Caco-2 (cell line): ENCODE measurements at regions not wholly inside any gene's neighbourhood (a gene's known extent, or its start where the extent isn't known, plus 50 kb on each side); places are given as distances from the start of the nearest gene placed in this dataset.

Experiments
- BruUV-seq: library from RNA; stranded (reverse); fragments of 400-500 nt; replicated peaks from 2 replicates; lab custom pipeline; 2021; lab: Mats Ljungman, UMichigan
- CTCF ChIA-PET: fragments of 300-600 bp; sonication (Branson Sonifier 250); formaldehyde crosslinking; loops from one replicate; lab custom pipeline; 2022; ENCODE audit warnings: antibody characterized with exemption; lab: Charles Lee
- POLR2A ChIA-PET: fragments of 300-600 bp; sonication (Branson Sonifier 250); formaldehyde crosslinking; loops from one replicate; lab custom pipeline; 2022; ENCODE audit warnings: antibody characterized with exemption; lab: Charles Lee
- DNase-seq, 2 experiments: peaks; one replicate each; pipeline versions ENCODE4 v3.0.0 to v3.0.0-alpha.2; 2020 to 2022
- H3K27me3 ChIP-seq: replicated peaks from 2 replicates; pipeline ENCODE4 v1.6.0; 2011; ENCODE audit warnings: low read length; ENCODE audit not compliant: control insufficient read depth, insufficient read depth
- H3K36me3 ChIP-seq: 2 replicates; pipeline ENCODE4 v1.5.1; 2011; ENCODE audit warnings: low read length; ENCODE audit not compliant: control insufficient read depth, insufficient read depth
- H3K4me1 ChIP-seq: fragments of 250-450 bp; sonication (Bioruptor Pico); 2 replicates; pipeline ENCODE4 v1.5.1; 2020; ENCODE audit warnings: mild to moderate bottlenecking
- H3K4me3 ChIP-seq: 2 replicates; pipeline ENCODE4 v1.5.1; 2011; ENCODE audit warnings: low read depth, mild to moderate bottlenecking, control low read depth, low read length
- H3K9me3 ChIP-seq: fragments of 250-450 bp; sonication (Bioruptor Pico); 2 replicates; pipeline ENCODE4 v1.5.1; 2020; ENCODE audit warnings: mild to moderate bottlenecking, moderate library complexity
- H3K27ac Mint-ChIP-seq: one replicate; pipeline ENCODE4 v1.8.0; 2022; ENCODE audit warnings: mixed read lengths; ENCODE audit not compliant: unreplicated experiment
- H3K27me3 Mint-ChIP-seq: one replicate; pipeline ENCODE4 v1.8.0; 2022; ENCODE audit warnings: mixed read lengths; ENCODE audit not compliant: insufficient read depth, unreplicated experiment
- H3K36me3 Mint-ChIP-seq: one replicate; pipeline ENCODE4 v1.8.0; 2022; ENCODE audit warnings: mild to moderate bottlenecking, mixed read lengths; ENCODE audit not compliant: insufficient read depth, unreplicated experiment
- H3K4me1 Mint-ChIP-seq: one replicate; pipeline ENCODE4 v1.8.0; 2022; ENCODE audit warnings: low read depth, mixed read lengths; ENCODE audit not compliant: unreplicated experiment
- H3K4me3 Mint-ChIP-seq: one replicate; pipeline ENCODE4 v1.8.0; 2022; ENCODE audit warnings: mild to moderate bottlenecking, moderate library complexity, mixed read lengths; ENCODE audit not compliant: unreplicated experiment
- H3K9me3 Mint-ChIP-seq: one replicate; pipeline ENCODE4 v1.8.0; 2022; ENCODE audit warnings: mixed read lengths; ENCODE audit not compliant: unreplicated experiment
- CTCF ChIP-seq, 2 experiments: fragments of 200-600 bp in 1 of 2; IDR thresholded peaks; 1 replicate in 1 of 2; 2 replicates in 1 of 2; pipeline versions ENCODE4 v1.5.1 to v1.8.0; 2011 to 2022; ENCODE audit warnings: antibody characterized with exemption in 1 of 2, control low read depth in 1 of 2, inconsistent platforms in 1 of 2, low read depth in 1 of 2, low read length in 1 of 2, mild to moderate bottlenecking in 1 of 2, moderate library complexity in 1 of 2; ENCODE audit not compliant: insufficient read depth in 1 of 2, severe bottlenecking in 1 of 2, unreplicated experiment in 1 of 2
- intact Hi-C: fragments of 100-400 bp; cut with micrococcal nuclease; formaldehyde crosslinking; loops from one replicate; pipeline ENCODE4 v1.10.0; 2022; ENCODE audit not compliant: unreplicated experiment

GRCh38 chr10:128474571-128474970, 348.3 kb upstream of the MKI67 start:
- H3K27ac Mint-ChIP-seq, result no peak overlapping the region
- TF ChIP-seq CTCF (IDR thresholded peaks at IDR 0.05; ENCODE audit: insufficient read depth in 1 of 2, low read depth in 1 of 2, low read length in 1 of 2, severe bottlenecking in 1 of 2, unreplicated experiment in 1 of 2), result no peak
- DNase-seq, result no peak
- no peaks in the 10 kb centered on the region for H3K36me3 Mint-ChIP-seq
- ChIA-PET CTCF (no interaction called here), POLR2A (no interaction called here)
- H3K27me3 Mint-ChIP-seq, result no peaks in the 10 kb centered on the region
- no peaks in the 10 kb centered on the region for H3K9me3 ChIP-seq
- no peaks in the 10 kb centered on the region for H3K9me3 Mint-ChIP-seq
- no peaks in the 10 kb centered on the region for H3K36me3 ChIP-seq
- no peak overlapping the region for H3K4me3 Mint-ChIP-seq
- BruUV-seq, result no TSS peak
- H3K4me3 ChIP-seq, result no peak overlapping the region
- intact Hi-C loops, result no loop called here
- no peaks in the 10 kb centered on the region for H3K4me1 ChIP-seq
- H3K27me3 ChIP-seq, result no peaks in the 10 kb centered on the region
- H3K4me1 Mint-ChIP-seq, result no peaks in the 10 kb centered on the region

GRCh38 chr10:128475686-128476367, 349.6 kb upstream of the MKI67 start:
- TF ChIP-seq CTCF (IDR thresholded peaks at IDR 0.05; ENCODE audit: insufficient read depth in 1 of 2, low read depth in 1 of 2, low read length in 1 of 2, severe bottlenecking in 1 of 2, unreplicated experiment in 1 of 2), result no peak
- Mint-ChIP-seq H3K27me3 (peaks cover 6% of the 10 kb centered on the region), H3K9me3 (no peaks in the 10 kb centered on the region), H3K36me3 (no peaks in the 10 kb centered on the region), H3K4me3 (no peak overlapping the region), H3K27ac (no peak overlapping the region), H3K4me1 (no peaks in the 10 kb centered on the region)
- ChIA-PET CTCF (no interaction called here), POLR2A (interaction anchor here (0.5 kb wide), 1 partner anchor 25 kb away, joined by 3 read pairs; no protein-coding TSS in a partner anchor)
- intact Hi-C loops, result no loop called here
- Histone ChIP-seq H3K4me3 (no peak overlapping the region), H3K4me1 (no peaks in the 10 kb centered on the region), H3K9me3 (no peaks in the 10 kb centered on the region), H3K36me3 (no peaks in the 10 kb centered on the region), H3K27me3 (no peaks in the 10 kb centered on the region)
- no peak for DNase-seq
- no TSS peak for BruUV-seq

GRCh38 chr10:128476368-128476725, 350.1 kb upstream of the MKI67 start:
- H3K4me1 Mint-ChIP-seq, result no peaks in the 10 kb centered on the region
- no peaks in the 10 kb centered on the region for H3K36me3 Mint-ChIP-seq
- Histone ChIP-seq H3K9me3 (no peaks in the 10 kb centered on the region), H3K36me3 (no peaks in the 10 kb centered on the region), H3K4me1 (no peaks in the 10 kb centered on the region), H3K4me3 (no peak overlapping the region), H3K27me3 (no peaks in the 10 kb centered on the region)
- no peak overlapping the region for H3K27ac Mint-ChIP-seq
- H3K27me3 Mint-ChIP-seq, result peaks cover 10% of the 10 kb centered on the region
- no peak for TF ChIP-seq CTCF (IDR thresholded peaks at IDR 0.05; ENCODE audit: insufficient read depth in 1 of 2, low read depth in 1 of 2, low read length in 1 of 2, severe bottlenecking in 1 of 2, unreplicated experiment in 1 of 2)
- DNase-seq, result no peak
- BruUV-seq, result no TSS peak
- H3K9me3 Mint-ChIP-seq, result no peaks in the 10 kb centered on the region
- intact Hi-C loops, result no loop called here
- ChIA-PET POLR2A (interaction anchor here (0.5 kb wide), 1 partner anchor 24 kb away, joined by 3 read pairs; no protein-coding TSS in a partner anchor), CTCF (no interaction called here)
- no peak overlapping the region for H3K4me3 Mint-ChIP-seq
